ENCODE measurements at regions not wholly inside any gene's neighbourhood (a gene's known extent, or its start where the extent isn't known, plus 50 kb on each side); places are given as distances from the start of the nearest gene placed in this dataset.

- Histone ChIP-seq H3K27me3 (ENCODE audit: control insufficient read depth, extremely low read depth, insufficient read depth, low read length) (peaks cover 21% of the 10 kb centered on the region), H3K27ac (ENCODE audit: control insufficient read depth, insufficient read depth, low read length) (no peak overlapping the region), H3K4me3 (ENCODE audit: control insufficient read depth in 2 of 3, extremely low read depth in 1 of 3, insufficient read depth in 2 of 3, low read depth in 1 of 3, low read length in 3 of 3) (no peak overlapping the region), H4K20me1 (ENCODE audit: control insufficient read depth, extremely low read depth, insufficient read depth, low read length) (no peaks in the 10 kb centered on the region), H3K79me2 (ENCODE audit: control insufficient read depth, insufficient read depth, low read length) (no peaks in the 10 kb centered on the region), H3K9ac (ENCODE audit: control insufficient read depth, extremely low read depth, insufficient read depth, low read length) (no peak overlapping the region), H3K9me3 (ENCODE audit: control insufficient read depth, low read depth, low read length) (no peaks in the 10 kb centered on the region), H3K4me1 (ENCODE audit: control insufficient read depth, extremely low read depth, insufficient read depth, low read length) (peaks cover 23% of the 10 kb centered on the region), H2AFZ (ENCODE audit: control insufficient read depth, low read length) (no peak overlapping the region), H3K4me2 (ENCODE audit: control insufficient read depth, extremely low read depth, insufficient read depth, low read depth, low read length) (no peak overlapping the region), H3K36me3 (ENCODE audit: control insufficient read depth in 2 of 2, extremely low read depth in 1 of 2, insufficient read depth in 2 of 2, low read length in 2 of 2) (no peaks in the 10 kb centered on the region), H3K9me1 (ENCODE audit: control insufficient read depth, extremely low read depth, insufficient read depth, low read length) (peaks cover 3% of the 10 kb centered on the region)
- no peak for DNase-seq (ENCODE audit: low read depth, low spot score)
- no peak for FAIRE-seq
- TF ChIP-seq EZH2 (IDR thresholded peaks at IDR 0.05; ENCODE audit: low read length) (no peak), CTCF (optimal IDR thresholded peaks at IDR 0.05 in 1 of 3, IDR thresholded peaks at IDR 0.05 in 1 of 3, conservative IDR thresholded peaks at IDR 0.05 in 1 of 3; ENCODE audit: extremely low read depth in 1 of 3, insufficient read depth in 2 of 3, low read length in 3 of 3) (peak; percentile 36 to 58 (median 54))
- dilution Hi-C loops (cut with MboI; ENCODE audit: extremely low pct_ligation_motif_present, low sequenced_read_pairs) = no loop called here
Observed at GRCh38 chr11:13834463-13834862, 128.1 kb upstream of the SPON1 start.

GRCh38 chr11:13836666-13837065 is 125.9 kb upstream of the SPON1 start:
- peak; percentile 65 for FAIRE-seq
- H3K79me2 ChIP-seq (ENCODE audit: control insufficient read depth, insufficient read depth, low read length) = no peaks in the 10 kb centered on the region
- no peak for TF ChIP-seq EZH2 (IDR thresholded peaks at IDR 0.05; ENCODE audit: low read length)
- peaks cover 3% of the 10 kb centered on the region for H3K9me1 ChIP-seq (ENCODE audit: control insufficient read depth, extremely low read depth, insufficient read depth, low read length)
- DNase-seq (ENCODE audit: low read depth, low spot score) = no peak
- peaks cover 23% of the 10 kb centered on the region for H3K4me1 ChIP-seq (ENCODE audit: control insufficient read depth, extremely low read depth, insufficient read depth, low read length)
- no peak overlapping the region for H3K4me3 ChIP-seq (ENCODE audit: control insufficient read depth in 2 of 3, extremely low read depth in 1 of 3, insufficient read depth in 2 of 3, low read depth in 1 of 3, low read length in 3 of 3)
- no peak overlapping the region for H3K27ac ChIP-seq (ENCODE audit: control insufficient read depth, insufficient read depth, low read length)
- no peaks in the 10 kb centered on the region for H3K9me3 ChIP-seq (ENCODE audit: control insufficient read depth, low read depth, low read length)
- no peak overlapping the region for H2AFZ ChIP-seq (ENCODE audit: control insufficient read depth, low read length)
- no peaks in the 10 kb centered on the region for H3K36me3 ChIP-seq (ENCODE audit: control insufficient read depth in 2 of 2, extremely low read depth in 1 of 2, insufficient read depth in 2 of 2, low read length in 2 of 2)
- dilution Hi-C loops (cut with MboI; ENCODE audit: extremely low pct_ligation_motif_present, low sequenced_read_pairs) = no loop called here
- no peak overlapping the region for H3K9ac ChIP-seq (ENCODE audit: control insufficient read depth, extremely low read depth, insufficient read depth, low read length)
- H3K27me3 ChIP-seq (ENCODE audit: control insufficient read depth, extremely low read depth, insufficient read depth, low read length) = peaks cover 34% of the 10 kb centered on the region
- H4K20me1 ChIP-seq (ENCODE audit: control insufficient read depth, extremely low read depth, insufficient read depth, low read length) = no peaks in the 10 kb centered on the region
- H3K4me2 ChIP-seq (ENCODE audit: control insufficient read depth, extremely low read depth, insufficient read depth, low read depth, low read length) = no peak overlapping the region

GRCh38 chr11:13837286-13837685 is 125.2 kb upstream of the SPON1 start:
- FAIRE-seq = peak; percentile 99
- no peak overlapping the region for H2AFZ ChIP-seq (ENCODE audit: control insufficient read depth, low read length)
- no peak overlapping the region for H3K27ac ChIP-seq (ENCODE audit: control insufficient read depth, insufficient read depth, low read length)

More at GRCh38 chr11:13837286-13837685, 125.2 kb upstream of the SPON1 start:
- H3K4me3 ChIP-seq (ENCODE audit: control insufficient read depth in 2 of 3, extremely low read depth in 1 of 3, insufficient read depth in 2 of 3, low read depth in 1 of 3, low read length in 3 of 3) = no peak overlapping the region
- no peaks in the 10 kb centered on the region for H3K79me2 ChIP-seq (ENCODE audit: control insufficient read depth, insufficient read depth, low read length)
- H3K27me3 ChIP-seq (ENCODE audit: control insufficient read depth, extremely low read depth, insufficient read depth, low read length) = peaks cover 40% of the 10 kb centered on the region
- peaks cover 3% of the 10 kb centered on the region for H3K9me1 ChIP-seq (ENCODE audit: control insufficient read depth, extremely low read depth, insufficient read depth, low read length)
- peaks cover 23% of the 10 kb centered on the region for H3K4me1 ChIP-seq (ENCODE audit: control insufficient read depth, extremely low read depth, insufficient read depth, low read length)
- H3K9ac ChIP-seq (ENCODE audit: control insufficient read depth, extremely low read depth, insufficient read depth, low read length) = no peak overlapping the region
- peak; percentile 71 for DNase-seq (ENCODE audit: low read depth, low spot score)
- H3K9me3 ChIP-seq (ENCODE audit: control insufficient read depth, low read depth, low read length) = no peaks in the 10 kb centered on the region
- peak overlapping the region; percentile 59 for H3K4me2 ChIP-seq (ENCODE audit: control insufficient read depth, extremely low read depth, insufficient read depth, low read depth, low read length)
- dilution Hi-C loops (cut with MboI; ENCODE audit: extremely low pct_ligation_motif_present, low sequenced_read_pairs) = no loop called here
- no peak for TF ChIP-seq EZH2 (IDR thresholded peaks at IDR 0.05; ENCODE audit: low read length)
- no peak for TF ChIP-seq CTCF (optimal IDR thresholded peaks at IDR 0.05 in 1 of 3, IDR thresholded peaks at IDR 0.05 in 1 of 3, conservative IDR thresholded peaks at IDR 0.05 in 1 of 3; ENCODE audit: extremely low read depth in 1 of 3, insufficient read depth in 2 of 3, low read length in 3 of 3)
- no peaks in the 10 kb centered on the region for H4K20me1 ChIP-seq (ENCODE audit: control insufficient read depth, extremely low read depth, insufficient read depth, low read length)
- H3K36me3 ChIP-seq (ENCODE audit: control insufficient read depth in 2 of 2, extremely low read depth in 1 of 2, insufficient read depth in 2 of 2, low read length in 2 of 2) = no peaks in the 10 kb centered on the region
